HL-60 (cell line): ENCODE measurements at regions not wholly inside any gene's neighbourhood (a gene's known extent, or its start where the extent isn't known, plus 50 kb on each side); places are given as distances from the start of the nearest gene placed in this dataset.

Source experiments
- DNase-seq, 2 experiments: peaks; one replicate each; pipeline ENCODE4 v3.0.0-alpha.2; 2010 to 2020; ENCODE audit warnings: low read depth in 1 of 2, low spot score in 1 of 2
- H3K27ac ChIP-seq: fragments of 250-450 bp; sonication (Bioruptor Pico); replicated peaks from 2 replicates; pipeline ENCODE4 v1.5.1; 2020; ENCODE audit warnings: mild to moderate bottlenecking, moderate library complexity
- H3K27me3 ChIP-seq: fragments of 250-450 bp; sonication (Bioruptor Pico); 2 replicates; pipeline ENCODE4 v1.5.1; 2021; ENCODE audit warnings: mild to moderate bottlenecking, moderate library complexity; ENCODE audit not compliant: insufficient read depth, poor library complexity, severe bottlenecking
- H3K4me3 ChIP-seq: replicated peaks from 2 replicates; pipeline ENCODE4 v1.5.1; 2011; ENCODE audit warnings: mild to moderate bottlenecking, control low read depth, low read length; ENCODE audit not compliant: insufficient read depth
- GABPA ChIP-seq: IDR thresholded peaks from 2 replicates; pipeline ENCODE4 v1.6.1; 2012; ENCODE audit warnings: low read depth
- POLR2AphosphoS5 ChIP-seq: IDR thresholded peaks from 2 replicates; pipeline ENCODE4 v1.6.1; 2012; ENCODE audit warnings: low read depth
- SPI1 ChIP-seq: IDR thresholded peaks from 2 replicates; pipeline ENCODE4 v1.6.1; 2012; ENCODE audit warnings: low read depth, mild to moderate bottlenecking, borderline replicate concordance
- TF ChIP-seq, protein P1 (sequence below): IDR thresholded peaks from 2 replicates; pipeline ENCODE4 v1.6.1; 2012; ENCODE audit warnings: low read depth; ENCODE audit not compliant: insufficient replicate concordance
- TF ChIP-seq, protein P2 (sequence below): IDR thresholded peaks from one replicate; pipeline ENCODE4 v1.5.1; 2011; ENCODE audit warnings: low read length, control low read depth, inconsistent platforms; ENCODE audit not compliant: insufficient read depth

DNA sequence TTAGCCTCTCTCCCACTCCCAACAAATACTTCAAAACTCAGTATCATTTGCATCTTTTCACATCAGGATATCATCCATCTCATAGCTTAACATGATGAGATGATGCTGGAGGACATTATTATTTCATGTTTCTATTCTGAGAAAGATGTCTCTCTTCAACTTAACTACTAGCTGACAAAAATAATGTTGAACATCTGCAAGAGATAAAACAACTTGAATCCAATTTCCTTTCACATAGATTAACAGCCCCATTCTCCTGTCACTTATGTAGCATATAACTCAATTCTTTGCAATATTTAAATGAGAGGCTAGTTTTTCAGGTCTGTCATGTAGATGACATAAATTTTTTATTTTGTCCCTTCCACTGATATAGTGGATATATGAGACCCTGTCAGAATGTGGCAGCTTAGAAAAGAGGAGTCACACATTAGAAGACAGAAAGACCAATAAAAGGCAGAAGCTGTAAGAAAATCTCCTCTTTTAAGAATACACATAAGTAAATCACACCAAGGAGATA, 239.2 kb upstream of the KIF2A start:
- Histone ChIP-seq H3K4me3 (no peak overlapping the region), H3K27me3 (no peaks in the 10 kb centered on the region), H3K27ac (no peak overlapping the region)
- TF ChIP-seq, protein P1, sequence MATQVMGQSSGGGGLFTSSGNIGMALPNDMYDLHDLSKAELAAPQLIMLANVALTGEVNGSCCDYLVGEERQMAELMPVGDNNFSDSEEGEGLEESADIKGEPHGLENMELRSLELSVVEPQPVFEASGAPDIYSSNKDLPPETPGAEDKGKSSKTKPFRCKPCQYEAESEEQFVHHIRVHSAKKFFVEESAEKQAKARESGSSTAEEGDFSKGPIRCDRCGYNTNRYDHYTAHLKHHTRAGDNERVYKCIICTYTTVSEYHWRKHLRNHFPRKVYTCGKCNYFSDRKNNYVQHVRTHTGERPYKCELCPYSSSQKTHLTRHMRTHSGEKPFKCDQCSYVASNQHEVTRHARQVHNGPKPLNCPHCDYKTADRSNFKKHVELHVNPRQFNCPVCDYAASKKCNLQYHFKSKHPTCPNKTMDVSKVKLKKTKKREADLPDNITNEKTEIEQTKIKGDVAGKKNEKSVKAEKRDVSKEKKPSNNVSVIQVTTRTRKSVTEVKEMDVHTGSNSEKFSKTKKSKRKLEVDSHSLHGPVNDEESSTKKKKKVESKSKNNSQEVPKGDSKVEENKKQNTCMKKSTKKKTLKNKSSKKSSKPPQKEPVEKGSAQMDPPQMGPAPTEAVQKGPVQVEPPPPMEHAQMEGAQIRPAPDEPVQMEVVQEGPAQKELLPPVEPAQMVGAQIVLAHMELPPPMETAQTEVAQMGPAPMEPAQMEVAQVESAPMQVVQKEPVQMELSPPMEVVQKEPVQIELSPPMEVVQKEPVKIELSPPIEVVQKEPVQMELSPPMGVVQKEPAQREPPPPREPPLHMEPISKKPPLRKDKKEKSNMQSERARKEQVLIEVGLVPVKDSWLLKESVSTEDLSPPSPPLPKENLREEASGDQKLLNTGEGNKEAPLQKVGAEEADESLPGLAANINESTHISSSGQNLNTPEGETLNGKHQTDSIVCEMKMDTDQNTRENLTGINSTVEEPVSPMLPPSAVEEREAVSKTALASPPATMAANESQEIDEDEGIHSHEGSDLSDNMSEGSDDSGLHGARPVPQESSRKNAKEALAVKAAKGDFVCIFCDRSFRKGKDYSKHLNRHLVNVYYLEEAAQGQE = no peak
- no peak for TF ChIP-seq GABPA
- TF ChIP-seq POLR2AphosphoS5 = no peak
- no peak for TF ChIP-seq SPI1
- TF ChIP-seq, protein P2, sequence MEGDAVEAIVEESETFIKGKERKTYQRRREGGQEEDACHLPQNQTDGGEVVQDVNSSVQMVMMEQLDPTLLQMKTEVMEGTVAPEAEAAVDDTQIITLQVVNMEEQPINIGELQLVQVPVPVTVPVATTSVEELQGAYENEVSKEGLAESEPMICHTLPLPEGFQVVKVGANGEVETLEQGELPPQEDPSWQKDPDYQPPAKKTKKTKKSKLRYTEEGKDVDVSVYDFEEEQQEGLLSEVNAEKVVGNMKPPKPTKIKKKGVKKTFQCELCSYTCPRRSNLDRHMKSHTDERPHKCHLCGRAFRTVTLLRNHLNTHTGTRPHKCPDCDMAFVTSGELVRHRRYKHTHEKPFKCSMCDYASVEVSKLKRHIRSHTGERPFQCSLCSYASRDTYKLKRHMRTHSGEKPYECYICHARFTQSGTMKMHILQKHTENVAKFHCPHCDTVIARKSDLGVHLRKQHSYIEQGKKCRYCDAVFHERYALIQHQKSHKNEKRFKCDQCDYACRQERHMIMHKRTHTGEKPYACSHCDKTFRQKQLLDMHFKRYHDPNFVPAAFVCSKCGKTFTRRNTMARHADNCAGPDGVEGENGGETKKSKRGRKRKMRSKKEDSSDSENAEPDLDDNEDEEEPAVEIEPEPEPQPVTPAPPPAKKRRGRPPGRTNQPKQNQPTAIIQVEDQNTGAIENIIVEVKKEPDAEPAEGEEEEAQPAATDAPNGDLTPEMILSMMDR = no peak
- DNase-seq = no peak

DNA sequence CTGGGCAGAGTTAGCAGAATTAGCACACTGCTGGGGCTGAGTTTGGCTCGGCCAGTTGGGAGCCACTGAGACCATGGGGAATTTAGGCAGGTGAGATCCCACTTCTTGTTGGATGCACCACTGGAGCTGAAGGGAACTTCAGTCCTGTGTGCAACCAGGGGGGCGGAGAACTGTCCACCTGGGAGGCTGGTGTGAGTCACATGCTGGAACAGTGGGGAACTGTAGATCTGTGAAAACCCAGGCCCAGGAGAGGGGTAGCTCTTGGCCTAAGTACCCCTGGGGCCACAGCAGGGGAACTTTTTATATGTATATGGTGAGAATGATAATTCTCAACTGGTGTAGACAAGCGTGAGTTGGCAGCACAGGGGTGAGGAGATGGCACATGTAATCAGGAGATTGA, 237.5 kb upstream of the KIF2A start:
- Histone ChIP-seq H3K27ac (no peak overlapping the region), H3K4me3 (no peak overlapping the region), H3K27me3 (no peaks in the 10 kb centered on the region)
- TF ChIP-seq GABPA (no peak), SPI1 (no peak)
- TF ChIP-seq, protein P1 = no peak
- TF ChIP-seq, protein P2 = no peak
- no peak for DNase-seq

DNA sequence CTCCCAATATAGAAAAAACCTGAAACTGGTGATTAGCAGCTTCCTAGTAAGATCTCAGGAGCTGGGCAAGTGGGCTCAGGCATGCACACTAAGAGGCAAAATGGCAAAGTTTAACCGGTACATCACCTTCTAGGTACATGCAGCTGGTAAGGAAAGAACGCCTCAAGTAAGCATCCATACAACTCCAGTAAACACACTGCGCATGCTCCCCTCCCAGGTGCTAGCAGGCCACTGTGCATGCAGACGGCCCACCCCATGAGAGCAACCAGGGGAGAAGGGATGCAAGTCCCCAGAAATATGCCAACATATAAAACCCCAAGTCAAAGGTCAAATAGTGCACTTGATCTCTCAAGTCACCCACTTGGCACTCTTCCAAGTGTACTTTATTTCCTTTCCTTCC, 228.6 kb upstream of the KIF2A start:
- Histone ChIP-seq H3K4me3 (no peak overlapping the region), H3K27me3 (no peaks in the 10 kb centered on the region), H3K27ac (no peak overlapping the region)
- DNase-seq = no peak
- TF ChIP-seq GABPA = no peak

DNA sequence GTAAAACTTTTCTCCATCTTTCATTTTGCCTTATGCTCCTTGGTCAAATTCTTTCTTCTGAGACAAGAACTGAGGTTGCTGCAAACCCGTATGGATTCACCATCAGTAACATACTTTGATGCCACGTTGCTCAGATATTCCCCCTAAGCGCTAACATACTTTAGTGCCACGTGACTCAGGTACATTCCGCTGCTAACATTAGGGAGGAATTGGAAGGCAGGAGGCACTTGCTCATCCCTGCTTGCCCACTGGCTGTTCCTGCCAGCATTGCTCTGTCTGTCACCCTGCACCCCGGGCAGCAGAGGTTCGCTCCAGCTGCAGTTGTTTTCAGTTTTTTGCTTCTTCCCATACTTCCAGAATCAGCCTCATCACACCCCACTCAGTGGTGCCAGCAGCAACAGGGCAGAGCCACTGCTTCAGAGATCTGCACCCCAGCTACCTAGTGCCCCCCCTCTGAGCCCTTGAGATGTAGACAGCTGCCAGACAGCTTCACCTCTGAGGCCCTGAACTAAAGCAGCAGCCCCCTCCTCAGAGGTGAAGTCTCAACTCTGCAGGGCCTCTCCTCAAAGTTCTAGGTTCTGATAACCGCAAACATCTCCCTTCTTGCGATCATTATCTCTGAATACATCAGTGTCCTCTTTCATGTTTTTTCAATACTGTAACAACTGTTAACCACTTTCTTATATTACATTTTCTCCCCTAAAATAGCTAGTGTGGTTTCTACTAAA, 228.0 kb upstream of the KIF2A start:
- H3K27ac ChIP-seq = no peak overlapping the region
- no peak for DNase-seq
- no peak overlapping the region for H3K4me3 ChIP-seq
- H3K27me3 ChIP-seq = no peaks in the 10 kb centered on the region
- TF ChIP-seq SPI1 = no peak
- no peak for TF ChIP-seq GABPA
- no peak for TF ChIP-seq POLR2AphosphoS5
- TF ChIP-seq, protein P2 = no peak
- TF ChIP-seq, protein P1 = no peak
